GM12878 (cell line): ENCODE measurements at regions not wholly inside any gene's neighbourhood (a gene's known extent, or its start where the extent isn't known, plus 50 kb on each side); places are given as distances from the start of the nearest gene placed in this dataset.

Source experiments
- JUND ChIP-seq: IDR thresholded peaks from 2 replicates; pipeline ENCODE4 v1.6.1; 2012; ENCODE audit warnings: low read depth, mild to moderate bottlenecking, low read length, improper control_type of control experiment, moderate library complexity
- SP1 ChIP-seq: IDR thresholded peaks from one replicate; pipeline ENCODE4 v1.6.1; 2011; ENCODE audit warnings: low read depth, low read length
- TF ChIP-seq, protein P1 (sequence below), 3 experiments: IDR thresholded peaks in 2 of 3; conservative IDR thresholded peaks in 1 of 3; 2 replicates each; pipeline ENCODE4 v1.5.1; 2011; ENCODE audit warnings: low read depth in 3 of 3, low read length in 3 of 3, mild to moderate bottlenecking in 3 of 3, control low read depth in 2 of 3, moderate library complexity in 2 of 3, inconsistent platforms in 1 of 3, mixed read lengths in 1 of 3; ENCODE audit not compliant: control insufficient read depth in 2 of 3, insufficient read depth in 1 of 3; ENCODE audit errors: extremely low read depth in 1 of 3
- TF ChIP-seq, protein P2 (sequence below): IDR thresholded peaks from 2 replicates; pipeline ENCODE4 v1.6.1; 2011; ENCODE audit warnings: low read depth, mild to moderate bottlenecking, low read length, moderate library complexity, borderline replicate concordance; ENCODE audit errors: extremely low read depth
- TF ChIP-seq, protein P3 (sequence below): IDR thresholded peaks from 2 replicates; pipeline ENCODE4 v1.6.1; 2012; ENCODE audit warnings: low read depth, low read length, improper control_type of control experiment
- TF ChIP-seq, protein P4 (sequence below): IDR thresholded peaks from 2 replicates; pipeline ENCODE4 v1.6.1; 2011; ENCODE audit warnings: mild to moderate bottlenecking, low read depth, low read length, moderate library complexity; ENCODE audit not compliant: insufficient replicate concordance
- TF ChIP-seq, protein P5 (sequence below): fragments of 450-650 bp; IDR thresholded peaks from 2 replicates; pipeline ENCODE4 v1.6.1; 2018; ENCODE audit warnings: borderline replicate concordance, mild to moderate bottlenecking; ENCODE audit not compliant: partially characterized antibody

DNA sequence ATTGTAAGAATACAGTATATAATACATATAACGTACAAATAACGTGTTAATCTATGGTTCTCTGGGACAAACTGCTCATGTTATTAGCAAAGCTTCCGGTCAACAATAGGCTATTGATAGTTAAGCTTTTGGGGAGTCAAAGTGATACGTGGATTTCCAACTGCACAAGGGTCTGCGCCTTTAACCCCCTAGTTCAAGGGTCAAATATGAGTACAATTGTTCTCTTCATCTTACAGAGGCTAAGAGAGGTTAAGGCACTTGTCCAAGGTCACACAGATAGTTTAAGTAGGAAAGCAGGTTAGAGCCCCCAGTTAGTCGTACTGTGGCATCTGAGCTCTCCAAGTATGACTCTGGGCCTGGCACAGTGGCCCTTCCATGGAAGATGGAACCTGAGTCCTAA lies 204.3 kb upstream of the KRR1 start:
- TF ChIP-seq, protein P1, sequence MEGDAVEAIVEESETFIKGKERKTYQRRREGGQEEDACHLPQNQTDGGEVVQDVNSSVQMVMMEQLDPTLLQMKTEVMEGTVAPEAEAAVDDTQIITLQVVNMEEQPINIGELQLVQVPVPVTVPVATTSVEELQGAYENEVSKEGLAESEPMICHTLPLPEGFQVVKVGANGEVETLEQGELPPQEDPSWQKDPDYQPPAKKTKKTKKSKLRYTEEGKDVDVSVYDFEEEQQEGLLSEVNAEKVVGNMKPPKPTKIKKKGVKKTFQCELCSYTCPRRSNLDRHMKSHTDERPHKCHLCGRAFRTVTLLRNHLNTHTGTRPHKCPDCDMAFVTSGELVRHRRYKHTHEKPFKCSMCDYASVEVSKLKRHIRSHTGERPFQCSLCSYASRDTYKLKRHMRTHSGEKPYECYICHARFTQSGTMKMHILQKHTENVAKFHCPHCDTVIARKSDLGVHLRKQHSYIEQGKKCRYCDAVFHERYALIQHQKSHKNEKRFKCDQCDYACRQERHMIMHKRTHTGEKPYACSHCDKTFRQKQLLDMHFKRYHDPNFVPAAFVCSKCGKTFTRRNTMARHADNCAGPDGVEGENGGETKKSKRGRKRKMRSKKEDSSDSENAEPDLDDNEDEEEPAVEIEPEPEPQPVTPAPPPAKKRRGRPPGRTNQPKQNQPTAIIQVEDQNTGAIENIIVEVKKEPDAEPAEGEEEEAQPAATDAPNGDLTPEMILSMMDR (IDR thresholded peaks at IDR 0.05 in 2 of 3, conservative IDR thresholded peaks at IDR 0.05 in 1 of 3; ENCODE audit: control insufficient read depth in 2 of 3, extremely low read depth in 1 of 3, insufficient read depth in 1 of 3, low read depth in 3 of 3, low read length in 3 of 3), result no peak
- TF ChIP-seq JUND (no peak), SP1 (no peak)
- TF ChIP-seq, protein P2, sequence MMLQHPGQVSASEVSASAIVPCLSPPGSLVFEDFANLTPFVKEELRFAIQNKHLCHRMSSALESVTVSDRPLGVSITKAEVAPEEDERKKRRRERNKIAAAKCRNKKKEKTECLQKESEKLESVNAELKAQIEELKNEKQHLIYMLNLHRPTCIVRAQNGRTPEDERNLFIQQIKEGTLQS, result no peak
- TF ChIP-seq, protein P3, sequence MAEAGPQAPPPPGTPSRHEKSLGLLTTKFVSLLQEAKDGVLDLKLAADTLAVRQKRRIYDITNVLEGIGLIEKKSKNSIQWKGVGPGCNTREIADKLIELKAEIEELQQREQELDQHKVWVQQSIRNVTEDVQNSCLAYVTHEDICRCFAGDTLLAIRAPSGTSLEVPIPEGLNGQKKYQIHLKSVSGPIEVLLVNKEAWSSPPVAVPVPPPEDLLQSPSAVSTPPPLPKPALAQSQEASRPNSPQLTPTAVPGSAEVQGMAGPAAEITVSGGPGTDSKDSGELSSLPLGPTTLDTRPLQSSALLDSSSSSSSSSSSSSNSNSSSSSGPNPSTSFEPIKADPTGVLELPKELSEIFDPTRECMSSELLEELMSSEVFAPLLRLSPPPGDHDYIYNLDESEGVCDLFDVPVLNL, result no peak
- TF ChIP-seq, protein P4, sequence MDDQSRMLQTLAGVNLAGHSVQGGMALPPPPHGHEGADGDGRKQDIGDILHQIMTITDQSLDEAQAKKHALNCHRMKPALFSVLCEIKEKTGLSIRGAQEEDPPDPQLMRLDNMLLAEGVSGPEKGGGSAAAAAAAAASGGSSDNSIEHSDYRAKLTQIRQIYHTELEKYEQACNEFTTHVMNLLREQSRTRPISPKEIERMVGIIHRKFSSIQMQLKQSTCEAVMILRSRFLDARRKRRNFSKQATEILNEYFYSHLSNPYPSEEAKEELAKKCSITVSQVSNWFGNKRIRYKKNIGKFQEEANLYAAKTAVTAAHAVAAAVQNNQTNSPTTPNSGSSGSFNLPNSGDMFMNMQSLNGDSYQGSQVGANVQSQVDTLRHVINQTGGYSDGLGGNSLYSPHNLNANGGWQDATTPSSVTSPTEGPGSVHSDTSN, result no peak
- TF ChIP-seq, protein P5, sequence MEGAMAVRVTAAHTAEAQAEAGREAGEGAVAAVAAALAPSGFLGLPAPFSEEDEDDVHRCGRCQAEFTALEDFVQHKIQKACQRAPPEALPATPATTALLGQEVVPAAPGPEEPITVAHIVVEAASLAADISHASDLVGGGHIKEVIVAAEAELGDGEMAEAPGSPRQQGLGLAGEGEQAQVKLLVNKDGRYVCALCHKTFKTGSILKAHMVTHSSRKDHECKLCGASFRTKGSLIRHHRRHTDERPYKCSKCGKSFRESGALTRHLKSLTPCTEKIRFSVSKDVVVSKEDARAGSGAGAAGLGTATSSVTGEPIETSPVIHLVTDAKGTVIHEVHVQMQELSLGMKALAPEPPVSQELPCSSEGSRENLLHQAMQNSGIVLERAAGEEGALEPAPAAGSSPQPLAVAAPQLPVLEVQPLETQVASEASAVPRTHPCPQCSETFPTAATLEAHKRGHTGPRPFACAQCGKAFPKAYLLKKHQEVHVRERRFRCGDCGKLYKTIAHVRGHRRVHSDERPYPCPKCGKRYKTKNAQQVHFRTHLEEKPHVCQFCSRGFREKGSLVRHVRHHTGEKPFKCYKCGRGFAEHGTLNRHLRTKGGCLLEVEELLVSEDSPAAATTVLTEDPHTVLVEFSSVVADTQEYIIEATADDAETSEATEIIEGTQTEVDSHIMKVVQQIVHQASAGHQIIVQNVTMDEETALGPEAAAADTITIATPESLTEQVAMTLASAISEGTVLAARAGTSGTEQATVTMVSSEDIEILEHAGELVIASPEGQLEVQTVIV, result no peak
